HCT116 (cell line): ENCODE measurements at regions not wholly inside any gene's neighbourhood (a gene's known extent, or its start where the extent isn't known, plus 50 kb on each side); places are given as distances from the start of the nearest gene placed in this dataset.

ENCODE experiments used
- ATAC-seq: fragments of 200-7000 bp; cut with Tn5 transposase; 2 replicates; pipeline ENCODE4 v1.9.1; 2020; ENCODE audit warnings: mild to moderate bottlenecking, moderate library complexity
- BruUV-seq: library from RNA; stranded (reverse); fragments of 400-500 nt; replicated peaks from 2 replicates; lab custom pipeline; 2021; lab: Mats Ljungman, UMichigan
- CTCF ChIA-PET: fragments of 300-600 bp; sonication (Branson Sonifier 250); formaldehyde crosslinking; loops from one replicate; lab custom pipeline; 2021; ENCODE audit warnings: antibody characterized with exemption; lab: Charles Lee
- POLR2A ChIA-PET: fragments of 300-600, 350-600 bp; sonication (Branson Sonifier 250); formaldehyde crosslinking; loops from one replicate; lab custom pipeline; 2021; ENCODE audit warnings: antibody characterized with exemption; lab: Charles Lee
- RAD21 ChIA-PET, 2 experiments: fragments of 300-600 bp; sonication (Branson Sonifier 250); formaldehyde crosslinking; loops; one replicate each; lab custom pipeline; 2023; ENCODE audit warnings: low total read pairs in 2 of 2; ENCODE audit not compliant: uncharacterized antibody in 2 of 2, unreplicated experiment in 2 of 2, low non-redundant PET in 1 of 2; lab: Charles Lee
- DNase-seq: peaks from one replicate; pipeline ENCODE4 v3.0.0-alpha.2; 2010; ENCODE audit warnings: low read depth, low spot score
- H2AFZ ChIP-seq: fragments of 200-600 bp; shearing (Covaris generic), sonication (generic); 2 replicates; pipeline ENCODE4 v1.6.1; 2017; ENCODE audit warnings: low read depth, mixed run types, mixed read lengths, antibody characterized with exemption, low read length; ENCODE audit not compliant: poor library complexity, severe bottlenecking
- H3K27ac ChIP-seq: 2 replicates; pipeline ENCODE4 v1.5.1; 2012; ENCODE audit warnings: low read depth, low read length
- H3K27me3 ChIP-seq: fragments of 200-600 bp; sonication (generic); 2 replicates; pipeline ENCODE4 v1.6.1; 2016; ENCODE audit warnings: mixed run types, low read length, mixed read lengths; ENCODE audit not compliant: insufficient read depth
- H3K36me3 ChIP-seq, 2 experiments: fragments of 200-500 bp in 1 of 2; fragments of 200-600 bp in 1 of 2; sonication (Bioruptor generic) in 1 of 2; sonication (generic) in 1 of 2; 2 replicates each; pipeline versions ENCODE4 v1.5.1 to v1.6.1; 2014 to 2016; ENCODE audit warnings: low read length in 2 of 2, inconsistent platforms in 1 of 2, mixed read lengths in 1 of 2, mixed run types in 1 of 2; ENCODE audit not compliant: insufficient read depth in 2 of 2, control insufficient read depth in 1 of 2
- H3K4me1 ChIP-seq, 2 experiments: fragments of 200-600 bp in 1 of 2; sonication (generic) in 1 of 2; 2 replicates each; pipeline versions ENCODE4 v1.5.1 to v1.6.1; 2012 to 2017; ENCODE audit warnings: low read length in 2 of 2, inconsistent platforms in 1 of 2, mild to moderate bottlenecking in 1 of 2, mixed read lengths in 1 of 2, mixed run types in 1 of 2, moderate library complexity in 1 of 2; ENCODE audit not compliant: insufficient read depth in 2 of 2, control insufficient read depth in 1 of 2
- H3K4me2 ChIP-seq: fragments of 200-600 bp; sonication (generic); 2 replicates; pipeline ENCODE4 v1.6.1; 2017; ENCODE audit warnings: mixed run types, low read length, mixed read lengths
- H3K4me3 ChIP-seq, 2 experiments: fragments of 200-600 bp in 1 of 2; sonication (generic) in 1 of 2; replicated peaks in 1 of 2; 2 replicates each; pipeline ENCODE4 v1.5.1; 2011 to 2016; ENCODE audit warnings: low read length in 2 of 2, control low read depth in 1 of 2, low read depth in 1 of 2, mild to moderate bottlenecking in 1 of 2, mixed read lengths in 1 of 2, mixed run types in 1 of 2
- H3K79me2 ChIP-seq: fragments of 200-600 bp; sonication (generic); 2 replicates; pipeline ENCODE4 v1.6.1; 2017; ENCODE audit warnings: mild to moderate bottlenecking, mixed run types, low read length, moderate library complexity, mixed read lengths; ENCODE audit not compliant: insufficient read depth
- H3K9ac ChIP-seq: fragments of 200-600 bp; sonication (generic); 2 replicates; pipeline ENCODE4 v1.6.1; 2016; ENCODE audit warnings: low read length, mixed read lengths
- H3K9me2 ChIP-seq: fragments of 200-600 bp; sonication (generic), shearing (Covaris generic); 2 replicates; pipeline ENCODE4 v1.6.1; 2017; ENCODE audit warnings: mixed run types, mild to moderate bottlenecking, moderate library complexity; ENCODE audit not compliant: insufficient read depth
- H3K9me3 ChIP-seq, 2 experiments: fragments of 200-500 bp in 1 of 2; fragments of 200-600 bp in 1 of 2; sonication (Bioruptor generic) in 1 of 2; sonication (generic) in 1 of 2; 2 replicates each; pipeline ENCODE4 v1.6.1; 2014 to 2017; ENCODE audit warnings: low read length in 2 of 2, mixed read lengths in 2 of 2, inconsistent platforms in 1 of 2, low read depth in 1 of 2, mild to moderate bottlenecking in 1 of 2, mixed run types in 1 of 2, moderate library complexity in 1 of 2; ENCODE audit not compliant: control insufficient read depth in 1 of 2, insufficient read depth in 1 of 2
- H4K20me1 ChIP-seq: fragments of 200-600 bp; sonication (generic), shearing (Covaris generic); 2 replicates; pipeline ENCODE4 v1.6.1; 2017; ENCODE audit warnings: mixed run types, mild to moderate bottlenecking, moderate library complexity; ENCODE audit not compliant: insufficient read depth
- CBX3 ChIP-seq: IDR thresholded peaks from 2 replicates; pipeline ENCODE4 v1.6.1; 2012; ENCODE audit warnings: low read depth
- ELF1 ChIP-seq: IDR thresholded peaks from 2 replicates; pipeline ENCODE4 v1.6.1; 2012; ENCODE audit warnings: low read depth, borderline replicate concordance
- EZH2 ChIP-seq: fragments of 200-600 bp; sonication (generic); IDR thresholded peaks from 2 replicates; pipeline ENCODE4 v1.6.1; 2017; ENCODE audit warnings: antibody characterized with exemption, mixed run types
- EZH2phosphoT487 ChIP-seq: fragments of 200-600 bp; IDR thresholded peaks from 2 replicates; pipeline ENCODE4 v1.6.1; 2018; ENCODE audit warnings: antibody characterized with exemption, borderline replicate concordance
- FOSL1 ChIP-seq: IDR thresholded peaks from 2 replicates; pipeline ENCODE4 v1.6.1; 2012; ENCODE audit warnings: low read depth
- JUND ChIP-seq: IDR thresholded peaks from 2 replicates; pipeline ENCODE4 v1.6.1; 2012
- POLR2A ChIP-seq: IDR thresholded peaks from 2 replicates; pipeline ENCODE4 v1.7.0; 2011; ENCODE audit warnings: borderline replicate concordance; ENCODE audit not compliant: insufficient read depth, insufficient read length; ENCODE audit errors: extremely low read depth
- POLR2AphosphoS5 ChIP-seq: IDR thresholded peaks from 2 replicates; pipeline ENCODE4 v1.6.1; 2011; ENCODE audit warnings: mild to moderate bottlenecking, low read depth, low read length, moderate library complexity
- RAD21 ChIP-seq: IDR thresholded peaks from 2 replicates; pipeline ENCODE4 v1.6.1; 2012; ENCODE audit warnings: low read depth, mild to moderate bottlenecking
- SIN3A ChIP-seq: IDR thresholded peaks from 2 replicates; pipeline ENCODE4 v1.6.1; 2012; ENCODE audit warnings: low read depth
- SP1 ChIP-seq: IDR thresholded peaks from 2 replicates; pipeline ENCODE4 v1.6.1; 2012; ENCODE audit warnings: low read depth
- SRF ChIP-seq: IDR thresholded peaks from 2 replicates; pipeline ENCODE4 v1.6.1; 2012; ENCODE audit warnings: low read depth
- YY1 ChIP-seq: IDR thresholded peaks from 2 replicates; pipeline ENCODE4 v1.6.1; 2011; ENCODE audit warnings: low read length, low read depth, moderate library complexity, mild to moderate bottlenecking; ENCODE audit not compliant: insufficient replicate concordance; ENCODE audit errors: extremely low read depth
- ZFX ChIP-seq: fragments of 450-650 bp; IDR thresholded peaks from 2 replicates; pipeline ENCODE4 v1.6.1; 2017
- ZNF274 ChIP-seq: fragments of 200-500 bp; sonication (Bioruptor generic); IDR thresholded peaks from 2 replicates; pipeline ENCODE4 v1.6.1; 2014; ENCODE audit warnings: mild to moderate bottlenecking, low read depth, low read length, inconsistent platforms
- intact Hi-C: fragments of 100-400 bp; cut with micrococcal nuclease; formaldehyde crosslinking; loops from 2 replicates; pipeline ENCODE4 v1.10.0; 2022
- TF ChIP-seq, protein P1 (sequence below): IDR thresholded peaks from 2 replicates; pipeline ENCODE4 v1.6.1; 2012; ENCODE audit warnings: low read depth
- TF ChIP-seq, protein P2 (sequence below): IDR thresholded peaks from 2 replicates; pipeline ENCODE4 v1.6.1; 2012
- TF ChIP-seq, protein P3 (sequence below): IDR thresholded peaks from 2 replicates; pipeline ENCODE4 v1.6.1; 2011; ENCODE audit warnings: mild to moderate bottlenecking, low read length, moderate library complexity; ENCODE audit not compliant: insufficient replicate concordance; ENCODE audit errors: extremely low read depth
- TF ChIP-seq, protein P4 (sequence below), 3 experiments: fragments of 200-600 bp in 1 of 3; sonication (generic) in 1 of 3; IDR thresholded peaks in 2 of 3; conservative IDR thresholded peaks in 1 of 3; 2 replicates each; pipeline ENCODE4 v1.5.1; 2012 to 2017; ENCODE audit warnings: low read depth in 2 of 3, low read length in 2 of 3, antibody characterized with exemption in 1 of 3, borderline replicate concordance in 1 of 3, control low read depth in 1 of 3, mild to moderate bottlenecking in 1 of 3, mixed read lengths in 1 of 3, mixed run types in 1 of 3, moderate library complexity in 1 of 3; ENCODE audit not compliant: insufficient read depth in 1 of 3
- TF ChIP-seq, protein P5 (sequence below): IDR thresholded peaks from 2 replicates; pipeline ENCODE4 v1.6.1; 2012

DNA sequence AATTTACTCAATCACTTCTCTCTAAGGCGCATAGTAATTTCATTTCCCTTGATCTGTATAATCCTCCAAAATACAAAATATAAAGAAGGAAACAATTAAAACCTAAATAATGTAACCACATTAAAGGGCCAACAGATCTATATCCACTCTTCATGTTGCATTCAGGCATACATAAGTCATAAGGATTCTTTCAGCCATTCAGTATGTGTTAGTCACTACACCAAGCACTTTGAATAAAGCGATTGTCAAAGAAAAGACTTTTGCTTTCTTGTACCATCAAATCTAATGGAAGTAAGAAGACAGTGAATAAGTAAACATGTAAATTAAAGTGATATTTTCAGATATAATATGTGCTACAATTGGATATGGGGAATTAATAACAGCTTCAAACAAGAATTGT is 569.2 kb upstream of the PTPRD start:
- RAD21 ChIA-PET = no interaction called here

More for the DNA sequence above, 569.2 kb upstream of the PTPRD start:
- Histone ChIP-seq H3K27me3 (no peaks in the 10 kb centered on the region), H4K20me1 (no peaks in the 10 kb centered on the region), H3K9me2 (no peaks in the 10 kb centered on the region), H3K4me1 (no peaks in the 10 kb centered on the region), H3K36me3 (no peaks in the 10 kb centered on the region), H3K4me3 (no peak overlapping the region), H3K9ac (no peak overlapping the region), H3K9me3 (peaks cover 16 to 20% of the 10 kb centered on the region in 2 experiments; a peak in 2 of 4 replicates), H3K79me2 (no peaks in the 10 kb centered on the region), H3K4me2 (no peak overlapping the region), H3K27ac (no peak overlapping the region), H2AFZ (no peak overlapping the region)
- TF ChIP-seq ZNF274 = no peak
- TF ChIP-seq SIN3A = no peak
- TF ChIP-seq, protein P1, sequence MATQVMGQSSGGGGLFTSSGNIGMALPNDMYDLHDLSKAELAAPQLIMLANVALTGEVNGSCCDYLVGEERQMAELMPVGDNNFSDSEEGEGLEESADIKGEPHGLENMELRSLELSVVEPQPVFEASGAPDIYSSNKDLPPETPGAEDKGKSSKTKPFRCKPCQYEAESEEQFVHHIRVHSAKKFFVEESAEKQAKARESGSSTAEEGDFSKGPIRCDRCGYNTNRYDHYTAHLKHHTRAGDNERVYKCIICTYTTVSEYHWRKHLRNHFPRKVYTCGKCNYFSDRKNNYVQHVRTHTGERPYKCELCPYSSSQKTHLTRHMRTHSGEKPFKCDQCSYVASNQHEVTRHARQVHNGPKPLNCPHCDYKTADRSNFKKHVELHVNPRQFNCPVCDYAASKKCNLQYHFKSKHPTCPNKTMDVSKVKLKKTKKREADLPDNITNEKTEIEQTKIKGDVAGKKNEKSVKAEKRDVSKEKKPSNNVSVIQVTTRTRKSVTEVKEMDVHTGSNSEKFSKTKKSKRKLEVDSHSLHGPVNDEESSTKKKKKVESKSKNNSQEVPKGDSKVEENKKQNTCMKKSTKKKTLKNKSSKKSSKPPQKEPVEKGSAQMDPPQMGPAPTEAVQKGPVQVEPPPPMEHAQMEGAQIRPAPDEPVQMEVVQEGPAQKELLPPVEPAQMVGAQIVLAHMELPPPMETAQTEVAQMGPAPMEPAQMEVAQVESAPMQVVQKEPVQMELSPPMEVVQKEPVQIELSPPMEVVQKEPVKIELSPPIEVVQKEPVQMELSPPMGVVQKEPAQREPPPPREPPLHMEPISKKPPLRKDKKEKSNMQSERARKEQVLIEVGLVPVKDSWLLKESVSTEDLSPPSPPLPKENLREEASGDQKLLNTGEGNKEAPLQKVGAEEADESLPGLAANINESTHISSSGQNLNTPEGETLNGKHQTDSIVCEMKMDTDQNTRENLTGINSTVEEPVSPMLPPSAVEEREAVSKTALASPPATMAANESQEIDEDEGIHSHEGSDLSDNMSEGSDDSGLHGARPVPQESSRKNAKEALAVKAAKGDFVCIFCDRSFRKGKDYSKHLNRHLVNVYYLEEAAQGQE = no peak
- no peak for TF ChIP-seq RAD21
- TF ChIP-seq EZH2phosphoT487 = no peak
- no peak for TF ChIP-seq ZFX
- no peak for TF ChIP-seq FOSL1
- TF ChIP-seq, protein P2, sequence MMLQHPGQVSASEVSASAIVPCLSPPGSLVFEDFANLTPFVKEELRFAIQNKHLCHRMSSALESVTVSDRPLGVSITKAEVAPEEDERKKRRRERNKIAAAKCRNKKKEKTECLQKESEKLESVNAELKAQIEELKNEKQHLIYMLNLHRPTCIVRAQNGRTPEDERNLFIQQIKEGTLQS = no peak
- TF ChIP-seq, protein P3, sequence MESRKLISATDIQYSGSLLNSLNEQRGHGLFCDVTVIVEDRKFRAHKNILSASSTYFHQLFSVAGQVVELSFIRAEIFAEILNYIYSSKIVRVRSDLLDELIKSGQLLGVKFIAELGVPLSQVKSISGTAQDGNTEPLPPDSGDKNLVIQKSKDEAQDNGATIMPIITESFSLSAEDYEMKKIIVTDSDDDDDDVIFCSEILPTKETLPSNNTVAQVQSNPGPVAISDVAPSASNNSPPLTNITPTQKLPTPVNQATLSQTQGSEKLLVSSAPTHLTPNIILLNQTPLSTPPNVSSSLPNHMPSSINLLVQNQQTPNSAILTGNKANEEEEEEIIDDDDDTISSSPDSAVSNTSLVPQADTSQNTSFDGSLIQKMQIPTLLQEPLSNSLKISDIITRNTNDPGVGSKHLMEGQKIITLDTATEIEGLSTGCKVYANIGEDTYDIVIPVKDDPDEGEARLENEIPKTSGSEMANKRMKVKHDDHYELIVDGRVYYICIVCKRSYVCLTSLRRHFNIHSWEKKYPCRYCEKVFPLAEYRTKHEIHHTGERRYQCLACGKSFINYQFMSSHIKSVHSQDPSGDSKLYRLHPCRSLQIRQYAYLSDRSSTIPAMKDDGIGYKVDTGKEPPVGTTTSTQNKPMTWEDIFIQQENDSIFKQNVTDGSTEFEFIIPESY = no peak
- no peak for TF ChIP-seq POLR2A
- TF ChIP-seq, protein P4, sequence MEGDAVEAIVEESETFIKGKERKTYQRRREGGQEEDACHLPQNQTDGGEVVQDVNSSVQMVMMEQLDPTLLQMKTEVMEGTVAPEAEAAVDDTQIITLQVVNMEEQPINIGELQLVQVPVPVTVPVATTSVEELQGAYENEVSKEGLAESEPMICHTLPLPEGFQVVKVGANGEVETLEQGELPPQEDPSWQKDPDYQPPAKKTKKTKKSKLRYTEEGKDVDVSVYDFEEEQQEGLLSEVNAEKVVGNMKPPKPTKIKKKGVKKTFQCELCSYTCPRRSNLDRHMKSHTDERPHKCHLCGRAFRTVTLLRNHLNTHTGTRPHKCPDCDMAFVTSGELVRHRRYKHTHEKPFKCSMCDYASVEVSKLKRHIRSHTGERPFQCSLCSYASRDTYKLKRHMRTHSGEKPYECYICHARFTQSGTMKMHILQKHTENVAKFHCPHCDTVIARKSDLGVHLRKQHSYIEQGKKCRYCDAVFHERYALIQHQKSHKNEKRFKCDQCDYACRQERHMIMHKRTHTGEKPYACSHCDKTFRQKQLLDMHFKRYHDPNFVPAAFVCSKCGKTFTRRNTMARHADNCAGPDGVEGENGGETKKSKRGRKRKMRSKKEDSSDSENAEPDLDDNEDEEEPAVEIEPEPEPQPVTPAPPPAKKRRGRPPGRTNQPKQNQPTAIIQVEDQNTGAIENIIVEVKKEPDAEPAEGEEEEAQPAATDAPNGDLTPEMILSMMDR (IDR thresholded peaks at IDR 0.05 in 2 of 3, conservative IDR thresholded peaks at IDR 0.05 in 1 of 3; ENCODE audit: borderline replicate concordance in 1 of 3, insufficient read depth in 1 of 3, low read depth in 2 of 3, low read length in 2 of 3) = no peak
- no peak for TF ChIP-seq POLR2AphosphoS5
- TF ChIP-seq YY1 = no peak
- no peak for TF ChIP-seq CBX3
- TF ChIP-seq ELF1 = no peak
- TF ChIP-seq SP1 = no peak
- TF ChIP-seq, protein P5, sequence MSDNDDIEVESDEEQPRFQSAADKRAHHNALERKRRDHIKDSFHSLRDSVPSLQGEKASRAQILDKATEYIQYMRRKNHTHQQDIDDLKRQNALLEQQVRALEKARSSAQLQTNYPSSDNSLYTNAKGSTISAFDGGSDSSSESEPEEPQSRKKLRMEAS = no peak
- TF ChIP-seq JUND = no peak
- no peak for TF ChIP-seq EZH2
- no peak for TF ChIP-seq SRF
- DNase-seq (no peak), ATAC-seq (no peak)
- BruUV-seq = no TSS peak
- intact Hi-C loops = no loop called here
- ChIA-PET POLR2A (no interaction called here), CTCF (no interaction called here)
